H1 (cell line): ENCODE measurements at regions not wholly inside any gene's neighbourhood (a gene's known extent, or its start where the extent isn't known, plus 50 kb on each side); places are given as distances from the start of the nearest gene placed in this dataset.

ENCODE experiments used
- CTCF ChIA-PET: fragments of 300-600 bp; sonication (Branson Sonifier 250); formaldehyde crosslinking; loops from one replicate; lab custom pipeline; 2021; ENCODE audit not compliant: partially characterized antibody; lab: Charles Lee
- POLR2A ChIA-PET: fragments of 300-600 bp; sonication (Branson Sonifier 250); formaldehyde crosslinking; loops from one replicate; lab custom pipeline; 2021; ENCODE audit warnings: inconsistent platforms; ENCODE audit not compliant: partially characterized antibody; lab: Charles Lee
- DNase-seq, 2 experiments: peaks; one replicate each; pipeline versions ENCODE4 v3.0.0 to v3.0.0-alpha.2; 2010 to 2022; ENCODE audit warnings: low spot score in 2 of 2, low read depth in 1 of 2, mixed read lengths in 1 of 2
- FAIRE-seq: peaks from 2 replicates; lab custom pipeline; 2011; peaks lifted over from hg19 to GRCh38; lab: Jason Lieb, UNC
- H2AFZ ChIP-seq: 2 replicates; pipeline ENCODE4 v1.8.1; 2012; ENCODE audit warnings: low read length, inconsistent platforms
- H2AK5ac ChIP-seq: 2 replicates; pipeline ENCODE4 v1.6.1; 2013; ENCODE audit warnings: low read depth, low read length
- H2BK120ac ChIP-seq: replicated peaks from 2 replicates; pipeline ENCODE3; 2013; ENCODE audit warnings: low read depth, low read length, inconsistent platforms
- H2BK12ac ChIP-seq: 2 replicates; pipeline ENCODE4 v1.6.1; 2013; ENCODE audit warnings: low read depth, low read length
- H2BK15ac ChIP-seq: 2 replicates; pipeline ENCODE4 v1.6.1; 2013; ENCODE audit warnings: low read length
- H2BK20ac ChIP-seq: 2 replicates; pipeline ENCODE4 v1.6.1; 2013; ENCODE audit warnings: low read length
- H2BK5ac ChIP-seq: 2 replicates; pipeline ENCODE4 v1.6.1; 2013; ENCODE audit warnings: low read depth, low read length
- H3K14ac ChIP-seq: 2 replicates; pipeline ENCODE4 v1.6.1; 2013; ENCODE audit warnings: inconsistent platforms; ENCODE audit not compliant: insufficient read length
- H3K18ac ChIP-seq: 2 replicates; pipeline ENCODE4 v1.6.1; 2013; ENCODE audit warnings: low read length; ENCODE audit errors: extremely low read depth
- H3K23ac ChIP-seq: 2 replicates; pipeline ENCODE4 v1.6.1; 2013; ENCODE audit warnings: inconsistent platforms; ENCODE audit not compliant: insufficient read length
- H3K23me2 ChIP-seq: 2 replicates; pipeline ENCODE4 v1.6.1; 2013; ENCODE audit warnings: low read depth, low read length
- H3K27ac ChIP-seq: 2 replicates; pipeline ENCODE4 v1.6.1; 2011; ENCODE audit warnings: low read depth, low read length, inconsistent platforms
- H3K27me3 ChIP-seq, 4 experiments: replicated peaks in 1 of 4; 1 replicate in 1 of 4; 2 replicates in 3 of 4; pipeline versions ENCODE4 v1.6.1 to v1.8.1; 2011 to 2013; ENCODE audit warnings: low read length in 3 of 4, mild to moderate bottlenecking in 3 of 4, inconsistent platforms in 2 of 4, mixed read lengths in 2 of 4, moderate library complexity in 1 of 4; ENCODE audit not compliant: control insufficient read depth in 3 of 4, insufficient read depth in 3 of 4; ENCODE audit errors: extremely low read depth in 1 of 4
- H3K36me3 ChIP-seq, 4 experiments: 2 replicates each; pipeline versions ENCODE4 v1.6.1 to v1.8.1; 2011 to 2013; ENCODE audit warnings: mild to moderate bottlenecking in 4 of 4, low read length in 3 of 4, moderate library complexity in 2 of 4, control low read depth in 1 of 4, inconsistent platforms in 1 of 4; ENCODE audit not compliant: insufficient read depth in 4 of 4, control insufficient read depth in 2 of 4
- H3K4ac ChIP-seq: replicated peaks from 2 replicates; pipeline ENCODE3; 2013; ENCODE audit warnings: low read length, low read depth, mixed read lengths, inconsistent platforms; ENCODE audit not compliant: insufficient read length
- H3K4me1 ChIP-seq, 4 experiments: replicated peaks in 1 of 4; 1 replicate in 1 of 4; 2 replicates in 3 of 4; pipeline versions ENCODE4 v1.6.1 to v1.8.1; 2011 to 2013; ENCODE audit warnings: low read length in 3 of 4, inconsistent platforms in 2 of 4, mixed read lengths in 1 of 4; ENCODE audit not compliant: insufficient read depth in 4 of 4, control insufficient read depth in 3 of 4
- H3K4me2 ChIP-seq, 2 experiments: 2 replicates each; pipeline versions ENCODE4 v1.6.1 to v1.8.1; 2011 to 2013; ENCODE audit warnings: low read depth in 2 of 2, low read length in 2 of 2, control low read depth in 1 of 2, inconsistent platforms in 1 of 2, mild to moderate bottlenecking in 1 of 2; ENCODE audit not compliant: insufficient read depth in 1 of 2
- H3K4me3 ChIP-seq, 4 experiments: fragments of 200-600, 300-600 bp in 1 of 4; sonication (generic), shearing (Covaris generic), sonication (Bioruptor Twin) in 1 of 4; 2 replicates each; pipeline versions ENCODE4 v1.5.1 to v1.8.1; 2011 to 2016; ENCODE audit warnings: low read length in 4 of 4, low read depth in 3 of 4, control low read depth in 2 of 4, inconsistent platforms in 2 of 4, mild to moderate bottlenecking in 2 of 4, mixed read lengths in 1 of 4, moderate library complexity in 1 of 4; ENCODE audit not compliant: insufficient read depth in 2 of 4; ENCODE audit errors: extremely low read depth in 1 of 4
- H3K56ac ChIP-seq: replicated peaks from 2 replicates; pipeline ENCODE3; 2013; ENCODE audit warnings: low read depth, mild to moderate bottlenecking, mixed read lengths, low read length, inconsistent platforms; ENCODE audit not compliant: insufficient read length
- H3K79me1 ChIP-seq: 2 replicates; pipeline ENCODE4 v1.6.1; 2013; ENCODE audit warnings: low read depth, low read length, control low read depth
- H3K79me2 ChIP-seq, 2 experiments: 2 replicates each; pipeline versions ENCODE4 v1.6.1 to v1.8.1; 2012 to 2013; ENCODE audit warnings: low read length in 2 of 2, mild to moderate bottlenecking in 2 of 2, inconsistent platforms in 1 of 2; ENCODE audit not compliant: insufficient read depth in 2 of 2, control insufficient read depth in 1 of 2
- H3K9ac ChIP-seq, 4 experiments: replicated peaks in 1 of 4; 1 replicate in 1 of 4; 2 replicates in 3 of 4; pipeline versions ENCODE4 v1.6.1 to v1.8.1; 2011 to 2013; ENCODE audit warnings: low read depth in 3 of 4, low read length in 3 of 4, control low read depth in 2 of 4, mild to moderate bottlenecking in 2 of 4, moderate library complexity in 2 of 4, inconsistent platforms in 1 of 4; ENCODE audit errors: extremely low read depth in 1 of 4
- H3K9me3 ChIP-seq, 2 experiments: 2 replicates each; pipeline versions ENCODE4 v1.6.1 to v1.8.1; 2012 to 2013; ENCODE audit warnings: mild to moderate bottlenecking in 2 of 2, moderate library complexity in 2 of 2, control low read depth in 1 of 2, inconsistent platforms in 1 of 2, low read depth in 1 of 2, low read length in 1 of 2, mixed read lengths in 1 of 2; ENCODE audit not compliant: insufficient read depth in 2 of 2
- H4K20me1 ChIP-seq, 2 experiments: replicated peaks in 1 of 2; 2 replicates each; pipeline versions ENCODE3 to v1.8.1; 2011 to 2013; ENCODE audit warnings: inconsistent platforms in 2 of 2, low read length in 2 of 2, mild to moderate bottlenecking in 1 of 2; ENCODE audit not compliant: insufficient read depth in 2 of 2, control insufficient read depth in 1 of 2
- H4K5ac ChIP-seq: 2 replicates; pipeline ENCODE4 v1.6.1; 2013; ENCODE audit warnings: low read length, low read depth, mixed read lengths, inconsistent platforms; ENCODE audit not compliant: insufficient read length
- H4K8ac ChIP-seq: 2 replicates; pipeline ENCODE4 v1.8.0; 2013; ENCODE audit warnings: mild to moderate bottlenecking, moderate library complexity, low read length, inconsistent platforms; ENCODE audit not compliant: insufficient read depth; ENCODE audit errors: extremely low read depth
- H4K91ac ChIP-seq: replicated peaks from 2 replicates; pipeline ENCODE3; 2013; ENCODE audit warnings: low read length, mixed read lengths, inconsistent platforms; ENCODE audit not compliant: insufficient read length
- CTCF ChIP-seq, 3 experiments: IDR thresholded peaks; 1 replicate in 2 of 3; 2 replicates in 1 of 3; pipeline versions ENCODE4 v1.5.1 to v1.6.1; 2011; ENCODE audit warnings: low read length in 3 of 3, mild to moderate bottlenecking in 3 of 3, inconsistent platforms in 2 of 3, low read depth in 1 of 3, moderate library complexity in 1 of 3; ENCODE audit not compliant: insufficient read depth in 1 of 3; ENCODE audit errors: control extremely low read depth in 1 of 3
- NANOG ChIP-seq: IDR thresholded peaks from 2 replicates; pipeline ENCODE4 v1.6.1; 2011; ENCODE audit warnings: low read length, low read depth, mild to moderate bottlenecking, inconsistent platforms; ENCODE audit not compliant: insufficient read depth, poor library complexity, severe bottlenecking
- RBBP5 ChIP-seq: IDR thresholded peaks from 2 replicates; pipeline ENCODE4 v1.7.1; 2012; ENCODE audit warnings: low read depth, mild to moderate bottlenecking, inconsistent platforms, low read length, moderate library complexity, borderline replicate concordance
- RNF2 ChIP-seq: fragments of 200-900, 300-1000 bp; sonication (generic); IDR thresholded peaks from 2 replicates; pipeline ENCODE4 v1.7.1; 2016; ENCODE audit warnings: borderline replicate concordance, low read depth, mild to moderate bottlenecking, antibody characterized with exemption, low read length; ENCODE audit not compliant: poor library complexity, severe bottlenecking; ENCODE audit errors: missing control alignments
- SAP30 ChIP-seq: fragments of 300-600 bp; sonication (generic); IDR thresholded peaks from 2 replicates; pipeline ENCODE4 v1.7.1; 2012; ENCODE audit warnings: low read length, moderate library complexity, mild to moderate bottlenecking, inconsistent platforms; ENCODE audit not compliant: insufficient read depth, insufficient replicate concordance
- WGBS, 2 experiments: shearing (Covaris generic) in 1 of 2; methylation state at CpG; one replicate each; pipeline versions ENCODE4 v1.1.6 to v1.1.7; 2013 to 2015; ENCODE audit warnings: low lambda C conversion rate in 2 of 2, mixed read lengths in 2 of 2, inconsistent platforms in 1 of 2, low coverage in 1 of 2, missing lambda C conversion rate in 1 of 2; ENCODE audit not compliant: insufficient replicate concordance in 2 of 2, insufficient coverage in 1 of 2, insufficient read length in 1 of 2; ENCODE audit errors: extremely low coverage in 1 of 2, missing lambda C conversion rate in 1 of 2; 5-methylcytosine and 5-hydroxymethylcytosine counted together

DNA sequence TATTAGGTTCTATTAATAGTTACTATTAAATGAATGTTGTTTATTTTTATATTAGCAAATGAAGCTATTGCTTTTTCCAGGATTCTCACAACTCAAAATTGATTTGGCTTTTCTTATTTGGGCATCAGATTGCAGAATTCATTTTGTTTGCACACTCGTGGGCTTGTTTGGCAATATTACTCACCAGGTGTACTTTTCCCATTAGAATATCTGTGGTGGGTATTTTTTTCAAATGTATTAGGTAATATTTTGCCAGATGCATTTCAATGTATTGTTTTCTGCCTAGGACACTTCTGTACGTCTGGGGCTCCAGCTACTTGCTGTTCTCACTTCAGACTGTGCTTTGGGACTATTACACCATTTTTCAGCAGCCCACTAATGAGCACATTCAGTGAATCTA lies 108.0 kb upstream of the GHR start:
- Histone ChIP-seq H4K20me1 (no peaks in the 10 kb centered on the region), H2BK5ac (no peak overlapping the region), H3K23ac (no peak overlapping the region), H4K8ac (no peak overlapping the region), H4K91ac (no peak overlapping the region), H3K79me1 (no peaks in the 10 kb centered on the region), H3K4me1 (no peaks in the 10 kb centered on the region), H2BK15ac (no peak overlapping the region), H3K36me3 (peaks cover 0 to 2% (median 0%) of the 10 kb centered on the region in 4 experiments; a peak in 2 of 8 replicates), H3K27me3 (no peaks in the 10 kb centered on the region), H3K79me2 (no peaks in the 10 kb centered on the region), H2AK5ac (no peak overlapping the region), H2BK120ac (no peak overlapping the region), H3K9ac (no peak overlapping the region), H3K4ac (no peak overlapping the region), H3K9me3 (peaks cover 11 to 19% of the 10 kb centered on the region in 2 experiments), H3K56ac (no peak overlapping the region), H2AFZ (no peak overlapping the region), H4K5ac (no peak overlapping the region), H3K4me3 (no peak overlapping the region), H3K18ac (no peak overlapping the region), H2BK20ac (no peak overlapping the region), H2BK12ac (no peak overlapping the region), H3K4me2 (no peak overlapping the region), H3K23me2 (no peaks in the 10 kb centered on the region), H3K14ac (no peak overlapping the region), H3K27ac (no peak overlapping the region)
- FAIRE-seq (no peak), DNase-seq (no peak)
- CTCF ChIA-PET, result interaction anchor here (0.6 kb wide), 1 partner anchor 11 kb away, joined by 3 read pairs; no protein-coding TSS in a partner anchor
- WGBS, 2 experiments, result 86% methylated on average over 2 of the region's 2 CpGs; no CpG with 5 or more reads in 1 of the 2 experiments
- POLR2A ChIA-PET, result no interaction called here
- TF ChIP-seq CTCF (IDR thresholded peaks at IDR 0.05; ENCODE audit: control extremely low read depth in 1 of 3, insufficient read depth in 1 of 3, low read depth in 1 of 3, low read length in 3 of 3) (no peak), NANOG (no peak), RBBP5 (no peak), SAP30 (no peak), RNF2 (no peak)
